SW 1271 (cell line): ENCODE measurements at regions not wholly inside any gene's neighbourhood (a gene's known extent, or its start where the extent isn't known, plus 50 kb on each side); places are given as distances from the start of the nearest gene placed in this dataset.

Experiments used
- DNase-seq, 2 experiments: peaks; one replicate each; lab custom pipeline; 2025; lab: John Stamatoyannopoulos, UW

GRCh38 chr3:10763817-10764258 is 52.2 kb upstream of the SLC6A11 start:
- no peak for DNase-seq

- DNase-seq, result no peak
Measured at GRCh38 chr3:10764259-10765051, 51.6 kb upstream of the SLC6A11 start.

- no peak for DNase-seq
Measured at GRCh38 chr3:10766049-10766705, 49.9 kb upstream of the SLC6A11 start.
